ENCODE measurements at regions not wholly inside any gene's neighbourhood (a gene's known extent, or its start where the extent isn't known, plus 50 kb on each side); places are given as distances from the start of the nearest gene placed in this dataset.

GRCh38 chr6:1024161-1024560 lies 287.7 kb upstream of the FOXQ1 start:
- DNase-seq = no peak

- DNase-seq = no peak
Measured at GRCh38 chr6:1023229-1023628, 288.7 kb upstream of the FOXQ1 start.

- DNase-seq = no peak
Measured at GRCh38 chr6:1022719-1023118, 289.2 kb upstream of the FOXQ1 start.

- DNase-seq = no peak
Measured at GRCh38 chr6:1020837-1021236, 291.1 kb upstream of the FOXQ1 start.

- no peak for DNase-seq
Measured at GRCh38 chr6:1020133-1020532, 291.8 kb upstream of the FOXQ1 start.

GRCh38 chr6:1018041-1018440 lies 293.9 kb upstream of the FOXQ1 start:
- DNase-seq = no peak

GRCh38 chr6:1016329-1017302 lies 295.3 kb upstream of the FOXQ1 start:
- no peak for DNase-seq

GRCh38 chr6:1015825-1016224 lies 296.1 kb upstream of the FOXQ1 start:
- peak; percentile 34 for DNase-seq

GRCh38 chr6:1014431-1014807 lies 297.5 kb upstream of the FOXQ1 start:
- no peak for DNase-seq

- DNase-seq = no peak
Measured at GRCh38 chr6:1013656-1014430, 298.1 kb upstream of the FOXQ1 start.

- no peak for DNase-seq
Measured at GRCh38 chr6:1009103-1009502, 302.8 kb upstream of the FOXQ1 start.

- DNase-seq = no peak
Measured at GRCh38 chr6:1007159-1007558, 304.7 kb upstream of the FOXQ1 start.

- no peak for DNase-seq
Measured at GRCh38 chr6:1004885-1005630, 306.8 kb upstream of the FOXQ1 start.

GRCh38 chr6:1003394-1004160 lies 308.3 kb upstream of the FOXQ1 start:
- DNase-seq = no peak

- no peak for DNase-seq
Measured at GRCh38 chr6:1002989-1003388, 308.9 kb upstream of the FOXQ1 start.

- DNase-seq = no peak
Measured at GRCh38 chr6:1001655-1002349, 308.9 kb upstream of the EXOC2 start.

GRCh38 chr6:999552-999951 lies 306.6 kb upstream of the EXOC2 start:
- DNase-seq = no peak

- no peak for DNase-seq
Measured at GRCh38 chr6:998551-998950, 305.6 kb upstream of the EXOC2 start.

- DNase-seq = no peak
Measured at GRCh38 chr6:996271-996852, 303.4 kb upstream of the EXOC2 start.

GRCh38 chr6:991192-991591 lies 298.3 kb upstream of the EXOC2 start:
- no peak for DNase-seq

- no peak for DNase-seq
Measured at GRCh38 chr6:984031-984430, 291.1 kb upstream of the EXOC2 start.

All from NCI-H82 (cell line).